GM23338 (cell line): ENCODE measurements at regions not wholly inside any gene's neighbourhood (a gene's known extent, or its start where the extent isn't known, plus 50 kb on each side); places are given as distances from the start of the nearest gene placed in this dataset.

ENCODE experiments used
- ATAC-seq: fragments of 200-7000 bp; cut with Tn5 transposase; 3 replicates; pipeline ENCODE4 v1.9.1; 2020
- DNase-seq: peaks from one replicate; pipeline ENCODE4 v3.0.0-alpha.2; 2015; ENCODE audit warnings: low spot score
- H2AFZ ChIP-seq: fragments of 200-600 bp; sonication (generic); 2 replicates; pipeline ENCODE4 v1.8.0; 2016; ENCODE audit warnings: antibody characterized with exemption, mild to moderate bottlenecking, moderate library complexity
- H3F3A ChIP-seq: fragments of 200-600 bp; sonication (generic); replicated peaks from 2 replicates; pipeline ENCODE4 v1.8.0; 2017; ENCODE audit warnings: antibody characterized with exemption, mixed run types, low read depth
- H3K27ac ChIP-seq: fragments of 200-600 bp; sonication (generic); 2 replicates; pipeline ENCODE4 v1.6.1; 2016; ENCODE audit warnings: low read depth
- H3K27me3 ChIP-seq: fragments of 200-600 bp; sonication (generic); 2 replicates; pipeline ENCODE4 v1.8.0; 2016; ENCODE audit warnings: mild to moderate bottlenecking, mixed run types, moderate library complexity; ENCODE audit not compliant: insufficient read depth
- H3K36me3 ChIP-seq: fragments of 200-600 bp; sonication (generic); 2 replicates; pipeline ENCODE4 v1.8.0; 2016; ENCODE audit warnings: mild to moderate bottlenecking; ENCODE audit not compliant: insufficient read depth
- H3K4me1 ChIP-seq: fragments of 200-600 bp; sonication (generic); 2 replicates; pipeline ENCODE4 v1.8.0; 2016; ENCODE audit warnings: mild to moderate bottlenecking, moderate library complexity; ENCODE audit not compliant: insufficient read depth
- H3K4me2 ChIP-seq: fragments of 200-600 bp; sonication (generic); 2 replicates; pipeline ENCODE4 v1.7.1; 2017; ENCODE audit warnings: mixed run types
- H3K4me3 ChIP-seq: fragments of 200-600 bp; sonication (generic); 2 replicates; pipeline ENCODE4 v1.6.1; 2016; ENCODE audit warnings: mixed run types
- H3K79me2 ChIP-seq: fragments of 200-600 bp; sonication (generic); replicated peaks from 2 replicates; pipeline ENCODE4 v1.8.0; 2017; ENCODE audit warnings: mild to moderate bottlenecking; ENCODE audit not compliant: insufficient read depth
- H3K9me2 ChIP-seq: fragments of 200-600 bp; sonication (generic); 2 replicates; pipeline ENCODE4 v1.8.0; 2017; ENCODE audit not compliant: insufficient read depth
- H4K20me1 ChIP-seq: fragments of 200-600 bp; sonication (generic); replicated peaks from 2 replicates; pipeline ENCODE4 v1.8.0; 2017; ENCODE audit warnings: mild to moderate bottlenecking; ENCODE audit not compliant: insufficient read depth
- H3K27ac Mint-ChIP-seq: 2 replicates; pipeline ENCODE4 v1.8.0; 2020; ENCODE audit warnings: inconsistent platforms, mild to moderate bottlenecking, moderate library complexity, mixed read lengths
- H3K27me3 Mint-ChIP-seq: 3 replicates; pipeline ENCODE4 v1.8.0; 2022; ENCODE audit warnings: low read depth, mild to moderate bottlenecking, moderate library complexity, mixed read lengths, inconsistent platforms; ENCODE audit not compliant: insufficient read depth, poor library complexity
- H3K36me3 Mint-ChIP-seq: 3 replicates; pipeline ENCODE4 v1.8.0; 2021; ENCODE audit warnings: low read depth, mild to moderate bottlenecking, inconsistent platforms, moderate library complexity, mixed read lengths
- H3K4me1 Mint-ChIP-seq: 3 replicates; pipeline ENCODE4 v1.8.0; 2020; ENCODE audit warnings: mild to moderate bottlenecking, inconsistent platforms, mixed read lengths
- H3K4me3 Mint-ChIP-seq: 3 replicates; pipeline ENCODE4 v1.8.0; 2021; ENCODE audit warnings: moderate library complexity, mild to moderate bottlenecking, inconsistent platforms, mixed read lengths
- H3K9me3 Mint-ChIP-seq: 3 replicates; pipeline ENCODE4 v1.8.0; 2020; ENCODE audit warnings: moderate library complexity, mild to moderate bottlenecking, inconsistent platforms, mixed read lengths
- ETS1 ChIP-seq: IDR thresholded peaks from 2 replicates; pipeline ENCODE4 v1.6.1; 2016; ENCODE audit warnings: antibody characterized with exemption
- JUNB ChIP-seq: IDR thresholded peaks from one replicate; pipeline ENCODE4 v1.6.1; 2016; ENCODE audit warnings: antibody characterized with exemption; ENCODE audit not compliant: unreplicated experiment
- NANOG ChIP-seq: IDR thresholded peaks from 2 replicates; pipeline ENCODE4 v1.6.1; 2016; ENCODE audit warnings: antibody characterized with exemption, borderline replicate concordance
- POLR2AphosphoS5 ChIP-seq: IDR thresholded peaks from 2 replicates; pipeline ENCODE4 v1.6.1; 2016; ENCODE audit warnings: antibody characterized with exemption, low read depth
- REST ChIP-seq: IDR thresholded peaks from one replicate; pipeline ENCODE4 v1.6.1; 2018; ENCODE audit warnings: antibody characterized with exemption; ENCODE audit not compliant: unreplicated experiment
- STAT1 ChIP-seq: IDR thresholded peaks from one replicate; pipeline ENCODE4 v1.6.1; 2016; ENCODE audit warnings: antibody characterized with exemption; ENCODE audit not compliant: unreplicated experiment
- ZNF114 ChIP-seq: fragments of 250-450 bp; sonication (Bioruptor Pico); IDR thresholded peaks from 2 replicates; pipeline ENCODE4 v1.5.0; 2020; ENCODE audit warnings: mild to moderate bottlenecking, moderate library complexity

- H3K79me2 ChIP-seq = no peaks in the 10 kb centered on the region
- no peak overlapping the region for H3K4me3 ChIP-seq
- no peaks in the 10 kb centered on the region for H4K20me1 ChIP-seq
- DNase-seq (no peak), ATAC-seq (no peak)
- H3K9me3 Mint-ChIP-seq = no peaks in the 10 kb centered on the region
- H3K36me3 ChIP-seq = no peaks in the 10 kb centered on the region
- no peaks in the 10 kb centered on the region for H3K36me3 Mint-ChIP-seq
- H3K9me2 ChIP-seq = no peaks in the 10 kb centered on the region
- no peaks in the 10 kb centered on the region for H3F3A ChIP-seq
- no peaks in the 10 kb centered on the region for H3K4me1 ChIP-seq
- H3K27ac ChIP-seq = no peak overlapping the region
- no peak overlapping the region for H2AFZ ChIP-seq
- H3K27ac Mint-ChIP-seq = no peak overlapping the region
- no peak overlapping the region for H3K4me2 ChIP-seq
- no peak overlapping the region for H3K4me3 Mint-ChIP-seq
- H3K27me3 Mint-ChIP-seq = peaks cover 6% of the 10 kb centered on the region
- H3K27me3 ChIP-seq = no peaks in the 10 kb centered on the region
- H3K4me1 Mint-ChIP-seq = peaks cover 19% of the 10 kb centered on the region
- no peak for TF ChIP-seq JUNB
- no peak for TF ChIP-seq POLR2AphosphoS5
Measured at GRCh38 chr7:371119-371778, 81.3 kb downstream of the FOXL3 start.

GRCh38 chr7:371779-372545 is 82.0 kb downstream of the FOXL3 start:
- Histone ChIP-seq H3K36me3 (no peaks in the 10 kb centered on the region), H3K4me1 (no peaks in the 10 kb centered on the region), H2AFZ (no peak overlapping the region), H4K20me1 (no peaks in the 10 kb centered on the region), H3K9me2 (no peaks in the 10 kb centered on the region), H3K27me3 (no peaks in the 10 kb centered on the region), H3K27ac (no peak overlapping the region), H3K4me2 (no peak overlapping the region), H3K4me3 (no peak overlapping the region), H3K79me2 (no peaks in the 10 kb centered on the region), H3F3A (no peaks in the 10 kb centered on the region)
- H3K4me1 Mint-ChIP-seq = peaks cover 12% of the 10 kb centered on the region
- H3K4me3 Mint-ChIP-seq = no peak overlapping the region
- H3K27me3 Mint-ChIP-seq = peaks cover 6% of the 10 kb centered on the region
- DNase-seq = no peak
- H3K27ac Mint-ChIP-seq = no peak overlapping the region
- ATAC-seq = no peak
- no peaks in the 10 kb centered on the region for H3K9me3 Mint-ChIP-seq
- no peaks in the 10 kb centered on the region for H3K36me3 Mint-ChIP-seq
- TF ChIP-seq ETS1 (no peak), STAT1 (no peak), JUNB (no peak), POLR2AphosphoS5 (no peak), NANOG (no peak), ZNF114 (CRISPR knock-in tag) (no peak), REST (no peak)
